Inflammatory macrophage treated with lipopolysaccharide for 4 hours (primary cell): ENCODE measurements at regions not wholly inside any gene's neighbourhood (a gene's known extent, or its start where the extent isn't known, plus 50 kb on each side); places are given as distances from the start of the nearest gene placed in this dataset.
"Not testable (repeated sequence)": the region's sequence is repeated elsewhere in the genome, so short reads cannot be mapped to it uniquely, and the experiment has no call there.

Experiments used
- DNase-seq: peaks from one replicate; pipeline ENCODE4 v3.0.0-alpha.2; 2020

DNA sequence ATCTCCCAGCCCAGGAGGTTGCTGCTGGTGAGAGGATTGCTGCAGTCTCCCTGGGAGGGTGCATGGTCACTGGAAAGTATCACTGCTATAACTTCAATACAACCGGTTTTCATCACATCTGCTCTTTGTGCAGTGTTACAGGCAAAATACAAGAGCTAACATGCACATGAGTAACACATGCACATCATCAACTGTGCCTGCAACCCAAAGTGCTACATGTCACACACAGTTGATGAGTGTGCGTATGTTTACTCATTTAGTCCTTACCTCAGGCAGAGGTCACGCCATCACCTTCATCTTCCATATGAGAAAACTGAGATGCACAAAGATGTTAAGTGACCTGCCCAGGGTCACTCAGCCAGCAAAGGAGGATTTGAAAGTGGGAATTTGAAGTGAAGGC, 277.7 kb downstream of the FAM72C start:
- no peak for DNase-seq

DNA sequence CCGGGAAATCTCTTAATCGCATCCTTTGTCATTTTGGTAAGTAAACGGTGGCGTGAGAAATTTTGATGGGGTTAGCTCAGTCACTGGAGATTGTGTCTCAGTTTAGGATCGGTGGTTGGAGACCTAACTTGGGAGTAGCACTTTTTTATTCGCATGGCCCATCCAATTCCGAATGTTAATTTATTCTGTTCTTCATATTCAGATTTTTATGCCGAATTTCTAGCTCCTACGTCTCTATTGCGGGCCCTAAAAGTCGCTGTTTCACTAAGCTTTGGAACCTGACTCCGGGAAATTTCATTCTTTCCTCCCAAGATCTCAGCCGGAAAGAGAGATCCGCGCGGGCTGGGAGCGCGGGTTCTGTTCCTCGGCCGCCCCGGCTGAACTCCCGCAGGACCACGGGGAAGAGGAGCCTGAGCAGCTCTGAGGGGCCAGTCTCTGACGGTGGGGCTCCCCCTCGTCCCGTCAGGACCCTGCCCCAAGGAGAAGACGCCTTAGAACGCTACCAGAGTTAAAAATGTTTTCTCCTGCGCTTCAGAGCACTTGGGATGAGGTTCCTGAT, 279.7 kb downstream of the FAM72C start:
- DNase-seq = no peak

DNA sequence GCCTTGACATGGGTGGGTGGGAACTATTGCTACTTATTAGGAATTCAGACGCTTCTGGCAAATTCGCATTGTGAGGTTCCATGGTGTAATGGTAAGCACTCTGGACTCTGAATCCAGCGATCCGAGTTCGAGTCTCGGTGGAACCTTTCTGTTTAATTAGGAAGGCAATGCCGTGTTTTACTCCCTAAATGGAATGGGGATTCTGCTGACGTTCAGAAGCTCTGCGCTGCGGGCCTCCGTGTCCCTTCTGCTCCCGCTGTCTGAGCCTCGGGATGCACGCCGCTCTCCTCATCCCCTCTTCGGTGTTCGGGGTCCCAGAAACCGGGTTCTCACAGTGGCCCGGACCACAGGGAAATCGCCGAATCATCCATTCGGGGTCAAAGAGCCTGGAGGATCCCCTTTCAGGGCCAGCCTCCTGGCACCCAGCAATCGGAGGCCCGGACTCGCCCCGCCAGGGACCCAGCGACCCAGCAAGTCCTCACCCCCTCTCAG, 280.3 kb downstream of the FAM72C start:
- DNase-seq = no peak

DNA sequence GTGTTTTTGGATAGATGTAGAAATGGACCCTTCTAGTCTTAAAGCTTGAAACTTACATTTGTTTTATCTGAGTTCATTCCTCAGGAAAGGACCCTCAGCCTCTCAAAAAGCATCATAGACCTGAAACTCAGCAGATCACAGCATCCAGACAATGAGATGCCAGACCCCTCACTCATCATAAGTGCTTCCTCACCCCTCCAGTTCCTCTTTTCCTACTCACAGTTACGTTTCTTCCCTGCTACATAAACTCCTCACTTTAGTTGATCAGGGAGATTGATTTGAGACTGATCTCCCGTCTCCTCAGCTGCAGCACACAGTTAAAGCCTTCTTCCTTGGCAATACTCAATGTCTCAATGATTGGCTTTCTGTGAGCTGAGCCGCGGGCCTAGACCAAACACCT, 282.0 kb downstream of the FAM72C start:
- DNase-seq = no peak

DNA sequence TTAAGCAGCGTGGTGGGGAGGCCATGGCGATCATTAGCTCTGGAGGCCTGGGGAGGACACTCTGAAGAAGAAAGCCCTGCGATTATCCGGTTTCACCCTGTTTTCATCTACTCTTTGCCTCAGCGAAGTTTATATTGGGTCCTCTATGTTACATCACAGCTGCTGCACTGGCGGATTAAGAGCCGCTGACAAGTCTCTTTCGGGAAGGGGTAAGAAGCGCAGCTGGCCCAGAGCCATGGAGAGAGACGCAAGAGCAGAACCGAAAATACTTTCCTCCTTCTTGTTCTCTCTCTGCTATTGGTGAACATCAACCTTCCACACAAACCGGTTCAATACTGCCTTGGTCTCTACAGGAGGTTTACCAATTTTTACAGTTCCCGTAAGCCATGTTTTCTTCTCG, 291.5 kb downstream of the FAM72C start:
- no peak for DNase-seq

DNA sequence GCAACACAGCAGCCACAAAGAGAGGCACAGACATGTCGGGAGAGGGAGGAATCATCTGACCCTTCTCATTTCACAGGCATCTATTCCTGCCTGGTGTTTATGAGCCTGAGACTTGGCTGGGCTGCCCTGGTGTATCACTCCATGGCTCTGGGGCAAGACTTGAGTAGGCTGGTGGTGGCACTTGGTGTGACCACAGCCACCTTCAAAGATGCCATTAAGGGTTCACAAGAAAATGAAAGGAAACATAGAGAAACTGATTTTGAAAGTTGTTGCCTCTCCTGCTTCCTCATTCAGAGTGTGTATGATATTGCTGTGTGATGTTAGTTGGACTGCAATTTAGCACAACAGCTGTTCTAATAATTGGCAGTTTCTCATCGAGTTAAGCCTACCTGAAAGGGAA, 298.8 kb downstream of the FAM72C start:
- DNase-seq = no peak

DNA sequence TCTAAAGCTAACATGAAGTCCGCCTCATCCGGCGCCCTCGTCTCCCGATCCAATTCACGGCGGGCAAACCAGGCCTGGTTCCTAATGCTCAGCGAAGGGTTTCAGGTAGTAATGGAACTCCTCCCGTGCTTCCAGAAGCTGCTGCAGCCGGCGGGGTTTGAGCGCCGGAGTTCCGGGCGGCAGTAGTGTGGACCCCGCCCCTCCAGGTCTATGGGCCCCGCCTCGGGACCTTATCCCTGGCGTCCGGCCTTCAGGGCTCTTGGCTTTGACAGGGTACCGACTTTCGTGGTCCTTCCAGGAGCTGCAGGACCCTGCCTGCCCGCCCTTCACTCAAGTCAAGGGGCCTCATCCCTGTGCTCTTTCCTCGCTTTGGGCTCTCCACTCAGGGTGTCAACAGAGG, 304.1 kb downstream of the FAM72C start:
- no peak for DNase-seq

DNA sequence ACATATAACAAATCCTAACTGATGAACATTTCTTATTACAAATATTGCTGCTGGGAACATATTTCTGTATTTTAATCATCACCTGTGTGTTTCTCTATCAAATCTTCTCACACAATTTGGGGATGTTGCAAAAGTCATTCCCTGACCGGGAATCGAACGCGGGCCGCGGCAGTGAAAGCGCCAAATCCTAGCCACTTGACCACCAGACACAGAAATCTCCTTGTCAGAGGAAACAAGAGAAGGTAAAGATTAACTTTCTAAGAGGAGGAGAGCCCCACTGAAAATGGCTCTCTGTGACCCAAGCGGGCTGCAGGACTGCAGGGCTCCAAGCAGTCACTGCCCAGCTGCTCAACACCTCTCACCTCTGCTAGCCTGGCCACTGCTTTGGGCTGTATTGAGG, 304.9 kb downstream of the FAM72C start:
- DNase-seq = no peak

DNA sequence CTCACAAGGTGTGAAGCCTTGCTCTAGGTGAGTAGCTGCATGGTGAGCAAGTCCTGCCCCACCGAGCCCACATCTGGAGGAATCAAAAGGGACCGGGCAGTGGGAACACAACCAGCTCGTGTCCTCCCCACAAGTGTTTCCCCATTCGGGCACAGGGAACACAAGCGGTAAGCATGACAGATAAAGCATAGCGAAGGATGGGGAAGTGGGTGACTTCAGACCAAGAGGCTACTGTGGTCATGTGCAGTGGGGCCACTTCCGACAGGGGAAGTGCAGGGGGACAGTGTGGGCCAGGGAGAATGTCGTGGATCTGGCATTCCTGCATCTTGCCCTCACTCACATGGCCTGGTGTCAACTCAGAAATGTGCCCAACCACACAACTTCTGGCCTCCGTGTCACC, 306.2 kb downstream of the FAM72C start:
- no peak for DNase-seq

DNA sequence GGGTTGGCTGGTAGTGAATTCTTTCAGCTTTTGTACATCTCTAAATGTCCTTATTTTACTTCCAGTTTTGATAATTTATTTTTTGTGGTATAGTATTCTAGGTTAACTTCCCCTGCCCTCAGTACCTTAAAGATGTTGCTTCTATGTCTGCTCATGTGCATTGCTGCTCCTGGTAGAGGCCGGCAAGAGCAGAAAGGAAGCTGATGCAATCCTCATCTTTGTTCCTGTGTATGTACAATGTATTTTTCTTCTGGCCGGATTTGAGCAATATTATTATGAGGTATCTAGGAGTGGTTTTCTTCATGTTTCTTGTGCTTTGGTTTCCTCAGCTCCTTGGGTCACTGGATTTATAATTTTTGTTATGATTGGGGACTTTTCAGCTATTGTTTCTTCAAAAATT, 308.7 kb downstream of the FAM72C start:
- not testable (repeated sequence) for DNase-seq

DNA sequence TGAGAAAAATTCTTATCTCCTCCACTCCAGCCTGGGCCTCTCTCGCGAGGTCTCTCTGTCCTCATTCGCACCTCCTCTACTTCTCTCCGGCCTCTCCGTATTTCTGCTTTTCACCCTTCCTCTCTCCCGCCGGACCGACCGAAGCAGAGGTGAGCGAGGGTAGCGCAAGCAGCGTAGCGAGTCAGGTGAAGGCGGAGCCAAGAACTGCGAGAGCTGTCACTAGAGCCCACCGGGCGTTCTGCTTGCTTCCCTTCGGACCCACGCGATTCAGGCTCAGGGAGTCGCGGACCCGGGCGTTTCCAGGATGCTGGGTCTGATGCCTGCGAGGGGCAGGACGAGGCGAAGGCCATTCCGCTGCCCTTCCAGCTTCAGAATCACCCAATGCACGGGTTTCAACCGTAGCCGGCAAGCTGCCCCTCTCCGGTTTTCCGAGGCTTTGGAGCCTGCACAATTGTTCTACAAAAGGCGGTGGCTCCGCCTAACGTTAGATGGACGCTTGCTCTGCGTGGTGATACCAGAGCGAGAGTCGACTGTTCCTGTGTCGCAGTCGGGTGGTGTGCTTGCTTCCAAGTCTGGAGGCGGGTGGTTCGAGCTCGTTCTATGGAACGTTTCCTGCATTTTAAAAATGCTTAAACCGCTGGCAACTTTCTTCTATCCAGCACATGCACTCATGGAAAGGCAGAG, 310.2 kb downstream of the FAM72C start:
- no peak for DNase-seq

DNA sequence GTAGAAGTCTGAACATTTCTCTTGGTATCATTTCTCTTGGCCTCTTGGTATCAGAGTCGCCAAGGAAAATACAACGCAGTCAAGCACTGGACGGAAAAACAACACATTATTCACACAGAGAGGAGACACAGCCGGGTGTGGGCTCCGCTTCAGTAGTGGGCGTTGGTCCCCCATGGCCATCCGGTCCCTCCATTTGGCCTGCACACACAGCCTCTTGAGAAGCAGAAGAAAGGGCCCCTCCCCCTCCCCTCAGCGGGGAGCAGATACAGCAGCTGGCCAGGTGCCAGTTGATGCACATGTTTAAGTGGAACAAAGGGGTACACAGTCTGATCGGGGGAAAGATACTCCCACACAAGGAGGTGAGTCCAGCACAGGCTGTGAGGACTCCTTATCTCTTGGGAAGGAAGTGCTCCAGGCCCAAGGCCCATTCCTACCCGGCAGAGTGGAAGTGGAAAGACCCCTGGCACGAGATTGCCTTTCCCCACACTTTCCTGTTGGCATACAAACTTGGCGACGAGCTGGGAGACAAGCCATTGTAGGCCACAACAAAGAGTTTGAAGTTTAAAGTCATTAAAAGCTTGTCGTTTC, 311.3 kb downstream of the FAM72C start:
- DNase-seq = no peak

DNA sequence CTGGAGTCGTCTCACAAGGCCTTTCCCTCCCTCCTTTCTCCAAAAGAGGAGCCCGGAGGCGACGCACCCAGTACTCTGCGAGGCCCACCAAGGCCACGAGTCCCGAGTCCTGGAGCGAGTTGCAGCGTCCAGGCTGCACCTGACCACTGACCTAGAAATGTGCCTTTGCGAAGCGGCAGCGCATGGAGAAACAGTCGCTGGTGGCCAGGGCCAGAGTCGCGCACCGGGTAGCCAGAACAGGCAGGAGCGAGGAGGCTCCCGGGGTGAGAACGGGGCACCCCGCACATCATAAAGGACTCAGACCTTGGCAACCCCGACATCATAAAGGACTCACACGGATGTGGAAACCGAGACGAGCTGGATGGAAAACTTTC, 318.4 kb downstream of the FAM72C start:
- DNase-seq = no peak

DNA sequence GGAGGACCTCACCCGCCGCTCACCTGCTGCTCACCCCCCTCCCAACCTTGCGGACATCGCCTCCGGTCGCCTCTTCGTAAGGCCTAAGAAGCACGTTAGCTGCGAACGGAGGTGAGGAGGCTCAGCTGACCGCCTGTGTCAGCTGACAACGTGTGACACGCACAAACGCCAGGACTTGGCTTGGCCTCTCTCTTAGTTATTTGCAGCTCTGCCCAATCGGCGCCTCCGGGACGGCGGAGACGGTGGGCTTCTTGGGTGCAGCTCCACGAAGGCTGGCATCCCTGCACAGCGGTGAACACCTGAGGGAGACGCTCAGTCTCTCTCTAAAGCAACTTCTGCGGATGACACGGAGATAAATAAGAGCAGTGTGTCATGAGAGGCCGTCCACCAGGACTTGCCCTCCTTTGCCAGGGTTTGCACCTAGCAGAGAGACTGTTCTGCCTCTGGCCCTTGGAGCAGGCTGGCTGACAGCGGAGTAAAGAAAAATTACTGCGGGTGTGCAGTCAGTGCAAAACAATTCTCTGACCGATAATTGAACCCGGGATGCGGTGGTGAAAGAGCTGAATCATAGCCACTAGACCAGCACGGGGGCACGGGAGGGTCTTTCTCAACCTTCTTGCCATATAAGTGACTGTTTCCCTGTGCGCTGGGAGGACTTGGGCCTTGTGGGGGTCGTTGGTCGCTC, 318.9 kb downstream of the FAM72C start:
- no peak for DNase-seq

DNA sequence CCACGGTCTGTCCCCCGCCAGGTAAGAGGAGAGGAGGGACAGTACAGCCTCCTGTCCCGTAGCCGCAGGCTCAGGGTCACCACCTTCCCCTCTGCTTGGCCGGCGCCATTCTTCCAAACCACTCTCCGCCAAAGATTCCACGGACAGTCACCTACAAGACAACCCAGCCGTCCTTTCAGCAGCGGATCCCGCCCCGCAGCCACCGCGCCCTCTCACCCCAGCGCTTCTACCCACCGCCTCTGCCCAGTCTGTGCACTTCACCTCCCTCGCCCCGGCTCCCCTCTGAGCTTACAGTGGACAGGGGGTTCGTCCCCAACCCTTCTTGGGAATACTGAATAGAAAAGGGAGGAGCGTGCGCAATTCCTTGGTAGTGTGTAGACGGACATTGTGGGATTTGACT, 319.6 kb downstream of the FAM72C start:
- DNase-seq = no peak

DNA sequence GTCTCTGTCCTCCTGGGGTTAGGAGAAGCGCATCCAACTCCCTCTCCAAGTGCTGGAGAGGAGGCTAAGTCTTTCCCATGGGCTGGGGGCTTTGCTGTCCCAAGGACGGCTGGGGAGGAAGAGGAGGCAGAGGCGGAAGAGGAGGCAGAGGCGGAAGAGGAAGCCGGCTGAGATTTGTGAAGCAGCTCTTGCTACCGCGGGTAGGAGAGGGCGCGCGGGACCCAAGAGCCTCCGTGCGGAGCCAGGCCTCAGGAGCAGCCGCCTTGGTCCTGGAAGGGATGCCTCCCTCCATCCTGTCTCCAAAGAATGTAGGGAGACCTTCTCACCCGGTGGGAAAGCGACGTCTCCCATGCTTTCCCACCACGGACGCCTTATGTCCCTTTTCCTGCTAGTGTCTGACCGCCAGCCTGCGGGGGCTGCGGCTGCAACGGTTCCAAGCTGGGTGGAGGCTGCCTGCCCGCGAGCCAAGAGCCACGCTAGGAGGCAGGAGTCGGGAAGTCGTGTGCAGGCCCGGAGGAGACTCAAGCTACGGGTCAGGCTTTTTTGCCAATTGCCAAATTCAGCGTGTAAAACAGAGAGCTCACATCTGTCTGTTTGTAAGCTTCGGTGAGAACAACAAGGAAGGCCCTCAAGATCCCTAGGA, 320.3 kb downstream of the FAM72C start:
- DNase-seq = no peak

DNA sequence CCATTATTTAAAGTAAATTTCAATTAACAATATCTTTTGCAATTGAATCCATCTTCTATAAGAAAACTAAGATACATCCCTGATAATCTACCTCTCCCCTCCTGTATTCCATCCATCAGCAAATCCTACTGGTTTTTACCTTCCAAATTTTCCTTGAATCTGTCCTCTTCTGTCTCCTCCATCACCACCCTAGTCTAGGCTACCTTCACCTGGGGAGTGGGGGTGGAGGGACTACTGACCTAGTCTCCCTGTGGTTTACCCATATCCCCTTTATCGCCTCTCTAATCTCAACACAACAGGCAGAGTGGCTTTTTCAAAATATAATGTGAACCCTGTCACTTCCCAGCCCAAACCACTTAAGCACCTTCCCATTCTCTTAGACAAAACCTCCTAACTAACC, 327.8 kb downstream of the FAM72C start:
- not testable (repeated sequence) for DNase-seq

DNA sequence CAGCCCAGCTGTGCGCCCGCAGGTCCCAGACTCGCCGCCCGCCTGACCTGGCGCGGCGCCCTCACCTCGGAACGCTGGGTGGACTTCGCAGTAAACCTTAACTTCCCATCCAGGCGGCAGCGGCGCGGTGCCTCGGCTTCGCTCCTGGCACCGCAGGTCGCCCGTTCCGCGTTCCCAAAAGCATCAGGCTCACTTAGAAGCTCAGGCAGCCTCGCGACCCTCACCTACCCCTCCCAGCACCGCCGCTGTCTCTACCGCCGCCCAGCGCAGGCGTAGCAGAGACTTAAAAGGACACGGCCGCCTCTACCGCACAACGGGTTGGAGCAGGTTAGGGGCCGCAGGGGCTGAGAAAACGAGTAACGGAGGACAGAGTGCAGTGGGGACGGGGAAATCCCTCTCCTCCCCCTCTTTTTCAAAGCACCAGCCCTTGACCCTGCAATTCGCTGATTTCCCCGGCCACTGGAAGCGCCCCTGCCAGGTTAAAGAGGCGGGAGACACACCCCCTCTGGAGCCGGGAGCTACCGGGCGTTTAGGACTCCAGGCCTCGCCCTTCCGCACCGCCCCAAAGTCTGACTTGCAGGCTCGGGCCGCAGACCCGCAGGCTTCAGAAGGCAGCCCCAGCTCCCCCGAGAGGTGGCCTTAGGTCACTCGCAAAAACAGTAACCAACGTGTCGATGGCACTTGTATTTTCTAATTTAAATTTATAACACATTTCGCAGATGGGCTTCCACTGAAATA, 328.5 kb downstream of the FAM72C start:
- DNase-seq = no peak

DNA sequence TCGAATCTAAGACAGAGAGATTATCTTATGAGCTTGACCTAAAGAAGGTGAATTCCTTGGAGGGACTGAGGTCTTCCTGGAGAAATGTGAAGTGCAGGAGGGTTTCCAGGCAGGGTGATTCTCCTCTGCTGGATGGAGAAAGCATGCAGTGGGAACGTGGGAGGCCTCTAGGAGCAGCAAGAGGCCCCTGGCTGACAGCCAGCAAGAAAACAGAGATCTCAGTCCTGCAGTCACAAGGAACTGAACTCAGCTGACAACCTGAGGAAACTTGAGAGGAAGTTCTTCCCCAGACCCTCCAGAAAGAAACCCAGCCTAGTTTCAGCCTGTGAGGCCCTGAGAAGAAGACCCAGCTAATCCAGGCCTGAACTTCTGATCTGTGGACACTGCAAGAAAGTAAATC, 345.9 kb downstream of the FAM72C start:
- DNase-seq = no peak

DNA sequence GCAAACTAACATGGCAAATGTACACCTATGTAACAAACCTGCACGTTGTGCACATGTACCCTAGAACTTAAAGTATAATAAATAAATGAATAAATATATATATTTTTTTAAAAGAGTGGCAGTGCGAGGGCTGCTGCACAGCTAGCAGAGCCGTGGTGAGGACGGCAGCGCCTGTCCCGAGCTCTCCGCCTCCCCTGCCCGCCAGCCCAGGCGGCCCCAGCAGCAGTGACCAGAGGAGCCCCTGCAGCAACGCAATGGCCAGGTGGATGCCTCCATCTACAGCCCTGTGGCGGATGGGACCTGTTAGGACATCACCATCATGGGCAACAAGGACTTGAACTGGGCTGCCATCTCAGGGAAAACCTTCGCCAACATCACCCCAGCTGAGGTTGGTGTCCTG, 351.9 kb downstream of the FAM72C start:
- no peak for DNase-seq

DNA sequence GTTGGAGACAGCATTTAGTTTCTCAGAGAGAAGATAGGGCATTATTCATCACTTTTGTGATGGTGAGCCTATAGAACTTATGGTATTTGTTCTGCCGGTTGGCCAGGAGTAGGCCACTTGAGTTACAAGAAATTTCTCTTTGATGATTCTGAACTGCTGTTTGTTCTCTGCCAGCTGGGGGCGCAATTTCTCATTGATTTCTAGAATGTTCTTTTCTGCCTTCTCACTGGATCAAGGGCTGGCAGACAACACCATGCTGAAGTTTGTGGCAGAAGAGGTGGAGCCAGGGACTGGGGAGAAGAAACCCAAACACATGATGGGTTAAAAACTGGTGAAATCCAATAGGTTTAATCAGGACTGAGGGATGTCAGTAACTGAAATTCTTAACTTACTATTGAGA, 360.6 kb downstream of the FAM72C start:
- no peak for DNase-seq

DNA sequence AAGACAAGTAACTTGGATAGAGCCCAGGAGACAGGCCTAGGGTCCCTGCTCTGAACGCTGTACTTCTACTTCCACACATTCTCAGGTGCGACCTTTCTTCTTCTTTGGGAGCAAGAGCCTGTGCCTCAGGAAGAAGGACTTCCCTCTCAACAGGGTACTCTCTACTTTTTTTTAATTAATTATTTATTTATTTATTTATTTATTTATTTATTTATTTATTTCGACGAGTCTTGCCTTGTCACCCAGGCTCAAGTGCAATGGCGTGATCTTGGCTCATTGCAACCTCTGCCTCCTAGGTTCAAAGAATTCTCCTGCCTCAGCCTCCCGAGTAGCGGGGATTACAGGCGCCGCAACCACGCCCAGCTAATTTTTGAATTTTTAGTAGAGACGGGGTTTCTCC, 361.6 kb downstream of the FAM72C start:
- no peak for DNase-seq

DNA sequence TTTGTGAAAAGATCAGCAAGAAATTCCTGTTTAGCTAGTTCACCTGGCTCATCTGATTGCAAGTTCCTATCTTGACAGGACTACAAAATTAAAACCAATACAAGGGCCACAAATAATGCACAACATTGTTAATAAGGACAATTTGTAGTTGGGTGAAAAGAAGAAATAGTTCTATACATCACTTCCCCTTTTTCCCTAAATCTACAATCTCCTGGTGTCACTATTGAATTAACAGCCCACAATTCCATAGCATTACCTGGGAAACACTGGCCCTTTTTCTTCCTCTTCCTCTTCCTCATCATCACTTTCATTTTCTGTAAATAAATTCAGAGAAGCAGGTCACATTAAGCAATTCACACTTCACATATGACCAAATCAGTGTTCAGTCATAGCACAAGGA, 366.9 kb downstream of the FAM72C start:
- DNase-seq = no peak
